A549 (cell line): ENCODE measurements at regions not wholly inside any gene's neighbourhood (a gene's known extent, or its start where the extent isn't known, plus 50 kb on each side); places are given as distances from the start of the nearest gene placed in this dataset.

Experiments used
- ATAC-seq, 2 experiments: fragments of 200-7000 bp in 1 of 2; fragments of >200 bp in 1 of 2; cut with Nextera tagmentation in 1 of 2; cut with Tn5 transposase in 1 of 2; 3 replicates each; pipeline versions ENCODE4 v1.8.0 to v1.9.1; 2018 to 2020; ENCODE audit warnings: mild to moderate bottlenecking in 1 of 2, moderate library complexity in 1 of 2
- CTCF ChIA-PET: fragments of 300-600 bp; sonication (Branson Sonifier 250); formaldehyde crosslinking; extraction: SDS; loops from one replicate; lab custom pipeline; 2021; ENCODE audit warnings: antibody characterized with exemption, inconsistent platforms; lab: Yijun Ruan, JAX
- POLR2A ChIA-PET: fragments of 350-600 bp; formaldehyde crosslinking; extraction: SDS; loops from one replicate; lab custom pipeline; 2021; ENCODE audit warnings: antibody characterized with exemption, inconsistent platforms; lab: Yijun Ruan, JAX
- DNase-seq, 2 experiments: peaks; one replicate each; pipeline versions ENCODE4 v3.0.0 to v3.0.0-alpha.2; 2011 to 2016; ENCODE audit warnings: low read depth in 1 of 2, low spot score in 1 of 2
- FAIRE-seq: peaks from 2 replicates; lab custom pipeline; 2011; peaks lifted over from hg19 to GRCh38; lab: Jason Lieb, UNC
- H3K27ac ChIP-seq, 2 experiments: fragments of >200 bp; sonication (Bioruptor Twin); formaldehyde crosslinking; 3 replicates each; pipeline ENCODE4 v1.5.1; 2016 to 2017
- H3K4me1 ChIP-seq: fragments of >200 bp; sonication (Bioruptor Twin); formaldehyde crosslinking; 3 replicates; pipeline ENCODE4 v1.6.1; 2016
- H3K4me2 ChIP-seq: fragments of >200 bp; sonication (Bioruptor Twin); formaldehyde crosslinking; 3 replicates; pipeline ENCODE4 v1.6.1; 2016
- H3K4me3 ChIP-seq: fragments of >200 bp; sonication (Bioruptor Twin); formaldehyde crosslinking; 3 replicates; pipeline ENCODE4 v1.5.1; 2016
- H3K9me3 ChIP-seq: fragments of >200 bp; sonication (Bioruptor Twin); formaldehyde crosslinking; 3 replicates; pipeline ENCODE4 v1.6.1; 2016
- ATOH8 ChIP-seq: fragments of 250-450 bp; sonication (Bioruptor Pico); IDR thresholded peaks from 2 replicates; pipeline ENCODE4 v1.5.0; 2020; ENCODE audit warnings: low read depth, mild to moderate bottlenecking, moderate library complexity
- CHD2 ChIP-seq: fragments of 150-350 bp; IDR thresholded peaks from 2 replicates; pipeline ENCODE4 v1.6.1; 2014; ENCODE audit warnings: low read length; ENCODE audit not compliant: partially characterized antibody
- CHD4 ChIP-seq: fragments of 200-600 bp; sonication (generic); IDR thresholded peaks from 2 replicates; pipeline ENCODE4 v1.6.1; 2016; ENCODE audit warnings: antibody characterized with exemption, mild to moderate bottlenecking, borderline replicate concordance
- CTCF ChIP-seq: fragments of >200 bp; sonication (Bioruptor Twin); formaldehyde crosslinking; IDR thresholded peaks from 3 replicates; pipeline ENCODE4 v1.5.1; 2016
- ELK1 ChIP-seq: fragments of 150-350 bp; IDR thresholded peaks from 2 replicates; pipeline ENCODE4 v1.6.1; 2014; ENCODE audit warnings: low read depth, mild to moderate bottlenecking, low read length
- EP300 ChIP-seq, 2 experiments: fragments of >200 bp; sonication (Bioruptor Twin); formaldehyde crosslinking; IDR thresholded peaks; 2 replicates in 1 of 2; 3 replicates in 1 of 2; pipeline ENCODE4 v1.6.1; 2016 to 2017
- FOSL2 ChIP-seq, 2 experiments: fragments of 450-650 bp in 1 of 2; fragments of >200 bp in 1 of 2; sonication (Bioruptor Twin) in 1 of 2; formaldehyde crosslinking; IDR thresholded peaks; 2 replicates each; pipeline versions ENCODE4 v1.5.0 to v1.6.1; 2016 to 2020; ENCODE audit warnings: mild to moderate bottlenecking in 1 of 2, moderate library complexity in 1 of 2
- HMGXB4 ChIP-seq: fragments of 250-450 bp; sonication (Bioruptor Pico); IDR thresholded peaks from 2 replicates; pipeline ENCODE4 v1.5.0; 2021; ENCODE audit warnings: mild to moderate bottlenecking, moderate library complexity, borderline replicate concordance
- HOXA7 ChIP-seq: fragments of 250-450 bp; sonication (Bioruptor Pico); IDR thresholded peaks from 2 replicates; pipeline ENCODE4 v1.5.0; 2020; ENCODE audit warnings: mild to moderate bottlenecking, moderate library complexity
- HOXB13 ChIP-seq: fragments of 250-450 bp; sonication (Bioruptor Pico); IDR thresholded peaks from 2 replicates; pipeline ENCODE4 v1.5.0; 2020; ENCODE audit warnings: low read depth, mild to moderate bottlenecking, moderate library complexity
- KDM5A ChIP-seq: fragments of 200-600 bp; sonication (generic); IDR thresholded peaks from 2 replicates; pipeline ENCODE4 v1.6.1; 2016; ENCODE audit warnings: antibody characterized with exemption, mild to moderate bottlenecking
- MAZ ChIP-seq: fragments of 150-350 bp; IDR thresholded peaks from 2 replicates; pipeline ENCODE4 v1.6.1; 2014; ENCODE audit warnings: antibody characterized with exemption, low read depth, low read length, borderline replicate concordance
- NPAS2 ChIP-seq: fragments of 250-450 bp; sonication (Bioruptor Pico); IDR thresholded peaks from 2 replicates; pipeline ENCODE4 v1.8.0; 2022; ENCODE audit warnings: mild to moderate bottlenecking, moderate library complexity, borderline replicate concordance
- PBX3 ChIP-seq: IDR thresholded peaks from 2 replicates; pipeline ENCODE4 v1.6.1; 2012
- RAD21 ChIP-seq, 2 experiments: fragments of >200 bp in 1 of 2; sonication (Bioruptor Twin) in 1 of 2; formaldehyde crosslinking in 1 of 2; IDR thresholded peaks in 1 of 2; conservative IDR thresholded peaks in 1 of 2; 2 replicates in 1 of 2; 3 replicates in 1 of 2; pipeline ENCODE4 v1.6.1; 2012 to 2018; ENCODE audit warnings: inconsistent platforms in 1 of 2
- REST ChIP-seq: fragments of 200-600 bp; sonication (generic); IDR thresholded peaks from 2 replicates; pipeline ENCODE4 v1.6.1; 2016; ENCODE audit warnings: antibody characterized with exemption, mild to moderate bottlenecking, moderate library complexity
- SMC3 ChIP-seq: fragments of >200 bp; sonication (Bioruptor Twin); formaldehyde crosslinking; IDR thresholded peaks from 3 replicates; pipeline ENCODE4 v1.6.1; 2018; ENCODE audit warnings: inconsistent platforms
- ZFP36 ChIP-seq: fragments of 450-650 bp; IDR thresholded peaks from 2 replicates; pipeline ENCODE4 v1.6.1; 2014; ENCODE audit warnings: borderline replicate concordance; ENCODE audit not compliant: partially characterized antibody
- WGBS: methylation state at CpG from one replicate; pipeline ENCODE4 v1.1.6; 2017; ENCODE audit errors: missing lambda C conversion rate; 5-methylcytosine and 5-hydroxymethylcytosine counted together

GRCh38 chr16:6684076-6684673 lies 648.5 kb upstream of the RBFOX1 start:
- no peak for FAIRE-seq
- no peaks in the 10 kb centered on the region for H3K9me3 ChIP-seq
- peak; percentile 71 to 73; a peak in 5 of 6 replicates for ATAC-seq
- peak; percentile 3 to 25 for DNase-seq
- H3K27ac ChIP-seq = no peak overlapping the region
- H3K4me3 ChIP-seq = no peak overlapping the region
- no peaks in the 10 kb centered on the region for H3K4me1 ChIP-seq
- H3K4me2 ChIP-seq = no peak overlapping the region
- WGBS = under 1% methylated on average over 7 of the region's 7 CpGs
- POLR2A ChIA-PET = no interaction called here
- CTCF ChIA-PET = interaction anchor here (0.7 to 1.9 kb wide), 12 partner anchors 9 to 1968 kb away, joined by 3 to 8 read pairs (median 3); no protein-coding TSS in a partner anchor
- TF ChIP-seq FOSL2 (IDR thresholded peaks at IDR 0.05) (no peak), FOSL2 (CRISPR knock-in tag; IDR thresholded peaks at IDR 0.05) (no peak), SMC3 (peak; percentile 38; the same call in 2 of the 3 replicates), NPAS2 (CRISPR knock-in tag) (no peak), CHD4 (no peak), HMGXB4 (CRISPR knock-in tag) (no peak), ZFP36 (no peak), EP300 (IDR thresholded peaks at IDR 0.05) (no peak), ELK1 (no peak), PBX3 (no peak), CHD2 (no peak), REST (no peak), RAD21 (conservative IDR thresholded peaks at IDR 0.05 in 1 of 2, IDR thresholded peaks at IDR 0.05 in 1 of 2) (peak; percentile 70 to 71), KDM5A (no peak), MAZ (no peak), HOXA7 (no peak), HOXB13 (CRISPR knock-in tag) (no peak), CTCF (peak; percentile 52), ATOH8 (CRISPR knock-in tag) (no peak)
- TF ChIP-seq, all 56 proteins: peak for 3
